ENCODE measurements at regions not wholly inside any gene's neighbourhood (a gene's known extent, or its start where the extent isn't known, plus 50 kb on each side); places are given as distances from the start of the nearest gene placed in this dataset.

- TF ChIP-seq, protein P1, sequence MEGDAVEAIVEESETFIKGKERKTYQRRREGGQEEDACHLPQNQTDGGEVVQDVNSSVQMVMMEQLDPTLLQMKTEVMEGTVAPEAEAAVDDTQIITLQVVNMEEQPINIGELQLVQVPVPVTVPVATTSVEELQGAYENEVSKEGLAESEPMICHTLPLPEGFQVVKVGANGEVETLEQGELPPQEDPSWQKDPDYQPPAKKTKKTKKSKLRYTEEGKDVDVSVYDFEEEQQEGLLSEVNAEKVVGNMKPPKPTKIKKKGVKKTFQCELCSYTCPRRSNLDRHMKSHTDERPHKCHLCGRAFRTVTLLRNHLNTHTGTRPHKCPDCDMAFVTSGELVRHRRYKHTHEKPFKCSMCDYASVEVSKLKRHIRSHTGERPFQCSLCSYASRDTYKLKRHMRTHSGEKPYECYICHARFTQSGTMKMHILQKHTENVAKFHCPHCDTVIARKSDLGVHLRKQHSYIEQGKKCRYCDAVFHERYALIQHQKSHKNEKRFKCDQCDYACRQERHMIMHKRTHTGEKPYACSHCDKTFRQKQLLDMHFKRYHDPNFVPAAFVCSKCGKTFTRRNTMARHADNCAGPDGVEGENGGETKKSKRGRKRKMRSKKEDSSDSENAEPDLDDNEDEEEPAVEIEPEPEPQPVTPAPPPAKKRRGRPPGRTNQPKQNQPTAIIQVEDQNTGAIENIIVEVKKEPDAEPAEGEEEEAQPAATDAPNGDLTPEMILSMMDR (IDR thresholded peaks at IDR 0.05), result no peak
Observed at GRCh38 chr6:108765495-108765894, 82.7 kb upstream of the ARMC2 start.

- TF ChIP-seq, protein P1 (IDR thresholded peaks at IDR 0.05), result no peak
Observed at GRCh38 chr6:108766419-108766818, 81.8 kb upstream of the ARMC2 start.

- TF ChIP-seq, protein P1 (IDR thresholded peaks at IDR 0.05), result no peak
Observed at GRCh38 chr6:108766886-108767285, 81.3 kb upstream of the ARMC2 start.

- TF ChIP-seq, protein P1 (IDR thresholded peaks at IDR 0.05), result no peak
Observed at GRCh38 chr6:108767418-108768165, 80.6 kb upstream of the ARMC2 start.

DNA sequence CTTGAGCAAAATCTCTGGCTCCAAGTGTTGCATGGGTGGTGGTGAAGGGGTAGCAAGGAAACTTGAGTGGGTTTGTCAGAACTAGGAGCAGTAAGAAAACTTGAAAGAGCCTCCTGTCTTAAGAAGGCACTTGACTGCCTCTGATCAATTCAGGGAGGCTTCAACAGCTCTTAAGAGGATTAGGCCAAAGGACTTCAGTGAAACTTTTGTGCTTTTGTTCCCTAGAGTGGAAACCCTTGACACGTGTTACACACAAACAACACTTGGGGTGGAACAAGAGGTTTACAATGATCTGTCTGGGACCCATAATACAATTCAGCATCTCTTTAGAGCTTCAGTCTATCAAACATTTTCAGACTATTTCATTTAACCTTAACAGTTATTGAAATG is 80.1 kb upstream of the ARMC2 start:
- TF ChIP-seq, protein P1 (IDR thresholded peaks at IDR 0.05), result no peak

DNA sequence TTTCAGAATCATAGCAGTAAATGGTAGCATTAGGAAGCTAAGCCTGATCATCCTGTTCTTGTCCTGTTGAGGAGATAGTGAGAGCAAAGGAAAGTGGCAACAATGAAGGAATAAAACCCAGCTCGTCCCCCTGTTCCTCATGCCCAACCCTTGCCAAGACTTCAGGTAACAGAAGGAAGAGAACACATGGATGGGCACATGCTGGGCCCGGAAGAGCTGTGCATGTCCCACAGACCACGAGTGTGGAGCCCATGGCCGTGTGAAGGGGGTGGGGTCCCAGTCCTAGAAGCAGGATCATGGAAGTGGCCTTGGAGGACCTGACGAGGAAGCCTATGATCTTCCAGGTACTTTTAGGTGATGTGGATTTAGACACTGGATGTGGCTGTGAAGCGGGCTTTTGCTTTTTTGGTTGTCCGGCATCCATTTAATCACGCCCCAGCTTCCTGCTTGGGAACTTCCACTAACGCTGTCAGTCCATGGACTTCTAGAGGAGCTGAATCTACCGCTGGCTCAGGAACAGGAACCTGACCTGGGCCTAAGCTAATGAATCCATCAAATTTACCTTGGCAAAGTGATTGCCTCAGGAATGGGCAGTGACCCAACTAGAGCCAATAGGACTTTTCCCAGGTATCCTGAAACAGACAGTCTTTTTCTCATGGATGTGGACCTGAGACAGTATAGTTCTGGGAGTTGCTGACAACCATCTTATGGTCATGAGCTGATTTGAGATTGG is 79.3 kb upstream of the ARMC2 start:
- TF ChIP-seq, protein P1 (IDR thresholded peaks at IDR 0.05), result no peak

DNA sequence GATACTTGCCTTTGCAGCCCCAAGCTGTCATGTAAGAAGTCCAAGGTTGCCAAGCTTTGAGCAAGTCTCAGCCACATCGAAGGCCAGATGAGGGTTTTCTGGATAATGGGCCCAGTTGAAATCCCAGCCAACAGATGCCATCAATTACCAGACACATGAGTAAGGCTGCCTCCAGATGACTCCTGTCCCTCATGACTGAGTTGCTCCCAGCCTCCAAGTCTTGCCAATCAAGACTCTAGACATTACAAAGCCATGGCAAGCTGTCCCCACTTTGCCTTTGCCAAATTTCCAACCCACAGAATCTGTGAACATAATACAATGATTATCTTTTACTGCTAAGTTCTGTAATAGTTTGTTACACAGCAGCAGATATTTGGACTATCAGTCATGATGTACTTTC is 76.8 kb upstream of the ARMC2 start:
- TF ChIP-seq, protein P1 (IDR thresholded peaks at IDR 0.05), result no peak
